ENCODE measurements at regions not wholly inside any gene's neighbourhood (a gene's known extent, or its start where the extent isn't known, plus 50 kb on each side); places are given as distances from the start of the nearest gene placed in this dataset.

- TF ChIP-seq, protein P1, sequence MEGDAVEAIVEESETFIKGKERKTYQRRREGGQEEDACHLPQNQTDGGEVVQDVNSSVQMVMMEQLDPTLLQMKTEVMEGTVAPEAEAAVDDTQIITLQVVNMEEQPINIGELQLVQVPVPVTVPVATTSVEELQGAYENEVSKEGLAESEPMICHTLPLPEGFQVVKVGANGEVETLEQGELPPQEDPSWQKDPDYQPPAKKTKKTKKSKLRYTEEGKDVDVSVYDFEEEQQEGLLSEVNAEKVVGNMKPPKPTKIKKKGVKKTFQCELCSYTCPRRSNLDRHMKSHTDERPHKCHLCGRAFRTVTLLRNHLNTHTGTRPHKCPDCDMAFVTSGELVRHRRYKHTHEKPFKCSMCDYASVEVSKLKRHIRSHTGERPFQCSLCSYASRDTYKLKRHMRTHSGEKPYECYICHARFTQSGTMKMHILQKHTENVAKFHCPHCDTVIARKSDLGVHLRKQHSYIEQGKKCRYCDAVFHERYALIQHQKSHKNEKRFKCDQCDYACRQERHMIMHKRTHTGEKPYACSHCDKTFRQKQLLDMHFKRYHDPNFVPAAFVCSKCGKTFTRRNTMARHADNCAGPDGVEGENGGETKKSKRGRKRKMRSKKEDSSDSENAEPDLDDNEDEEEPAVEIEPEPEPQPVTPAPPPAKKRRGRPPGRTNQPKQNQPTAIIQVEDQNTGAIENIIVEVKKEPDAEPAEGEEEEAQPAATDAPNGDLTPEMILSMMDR (IDR thresholded peaks at IDR 0.05 in 2 of 3, conservative IDR thresholded peaks at IDR 0.05 in 1 of 3; ENCODE audit: borderline replicate concordance in 1 of 3, insufficient read depth in 1 of 3, low read depth in 2 of 3, low read length in 2 of 3), result no peak
- TF ChIP-seq POLR2A (IDR thresholded peaks at IDR 0.05; ENCODE audit: borderline replicate concordance, extremely low read depth, insufficient read depth, insufficient read length) (no peak), FOSL1 (IDR thresholded peaks at IDR 0.05; ENCODE audit: low read depth) (no peak), RAD21 (IDR thresholded peaks at IDR 0.05; ENCODE audit: low read depth) (no peak), EZH2 (IDR thresholded peaks at IDR 0.05) (no peak), EZH2phosphoT487 (IDR thresholded peaks at IDR 0.05; ENCODE audit: borderline replicate concordance) (no peak), ZNF274 (IDR thresholded peaks at IDR 0.05; ENCODE audit: low read depth, low read length) (no peak), TCF7L2 (IDR thresholded peaks at IDR 0.05; ENCODE audit: borderline replicate concordance, extremely low read depth, insufficient read depth, insufficient read length) (no peak), POLR2AphosphoS5 (IDR thresholded peaks at IDR 0.05; ENCODE audit: low read depth, low read length) (no peak), ZFX (IDR thresholded peaks at IDR 0.05) (no peak), SRF (IDR thresholded peaks at IDR 0.05; ENCODE audit: low read depth) (no peak)
- TF ChIP-seq, protein P2, sequence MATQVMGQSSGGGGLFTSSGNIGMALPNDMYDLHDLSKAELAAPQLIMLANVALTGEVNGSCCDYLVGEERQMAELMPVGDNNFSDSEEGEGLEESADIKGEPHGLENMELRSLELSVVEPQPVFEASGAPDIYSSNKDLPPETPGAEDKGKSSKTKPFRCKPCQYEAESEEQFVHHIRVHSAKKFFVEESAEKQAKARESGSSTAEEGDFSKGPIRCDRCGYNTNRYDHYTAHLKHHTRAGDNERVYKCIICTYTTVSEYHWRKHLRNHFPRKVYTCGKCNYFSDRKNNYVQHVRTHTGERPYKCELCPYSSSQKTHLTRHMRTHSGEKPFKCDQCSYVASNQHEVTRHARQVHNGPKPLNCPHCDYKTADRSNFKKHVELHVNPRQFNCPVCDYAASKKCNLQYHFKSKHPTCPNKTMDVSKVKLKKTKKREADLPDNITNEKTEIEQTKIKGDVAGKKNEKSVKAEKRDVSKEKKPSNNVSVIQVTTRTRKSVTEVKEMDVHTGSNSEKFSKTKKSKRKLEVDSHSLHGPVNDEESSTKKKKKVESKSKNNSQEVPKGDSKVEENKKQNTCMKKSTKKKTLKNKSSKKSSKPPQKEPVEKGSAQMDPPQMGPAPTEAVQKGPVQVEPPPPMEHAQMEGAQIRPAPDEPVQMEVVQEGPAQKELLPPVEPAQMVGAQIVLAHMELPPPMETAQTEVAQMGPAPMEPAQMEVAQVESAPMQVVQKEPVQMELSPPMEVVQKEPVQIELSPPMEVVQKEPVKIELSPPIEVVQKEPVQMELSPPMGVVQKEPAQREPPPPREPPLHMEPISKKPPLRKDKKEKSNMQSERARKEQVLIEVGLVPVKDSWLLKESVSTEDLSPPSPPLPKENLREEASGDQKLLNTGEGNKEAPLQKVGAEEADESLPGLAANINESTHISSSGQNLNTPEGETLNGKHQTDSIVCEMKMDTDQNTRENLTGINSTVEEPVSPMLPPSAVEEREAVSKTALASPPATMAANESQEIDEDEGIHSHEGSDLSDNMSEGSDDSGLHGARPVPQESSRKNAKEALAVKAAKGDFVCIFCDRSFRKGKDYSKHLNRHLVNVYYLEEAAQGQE (IDR thresholded peaks at IDR 0.05; ENCODE audit: low read depth), result no peak
Observed at GRCh38 chr12:115297445-115297844, 613.5 kb upstream of the TBX3 start.

Data from HCT116 (cell line).